Activated CD4-positive, CD25-positive, alpha-beta regulatory T cell treated with anti-CD3 and anti-CD28 coated beads, Interleukin-2, amount 50 U/mL, for 24 hours (primary cell): ENCODE measurements at regions not wholly inside any gene's neighbourhood (a gene's known extent, or its start where the extent isn't known, plus 50 kb on each side); places are given as distances from the start of the nearest gene placed in this dataset.

ENCODE experiments used
- ATAC-seq, 2 donors: fragments of 150-1000 bp; cut with Tn5 transposase; one replicate each; pipeline ENCODE4 v1.10.0; 2021; ENCODE audit warnings: mild to moderate bottlenecking in 1 of 2, moderate library complexity in 1 of 2

DNA sequence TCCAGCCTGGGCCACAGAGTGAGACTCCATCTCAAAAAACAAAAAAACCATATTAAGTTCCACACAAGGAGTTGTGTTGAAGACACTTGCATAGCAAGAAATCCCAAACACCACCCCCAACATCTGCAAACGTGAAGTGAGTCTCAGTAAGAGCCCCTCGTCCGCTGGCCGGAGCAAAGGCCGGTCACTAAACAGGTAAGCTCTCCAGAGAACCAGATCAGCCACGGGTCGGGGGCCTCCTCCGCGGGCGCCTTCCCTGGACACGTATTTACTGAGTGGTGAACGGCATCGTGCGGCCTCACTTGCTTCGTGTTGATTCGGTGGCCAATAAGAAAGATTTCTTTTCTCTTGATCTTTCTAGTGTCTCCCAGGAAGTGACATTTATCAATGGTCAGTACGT, 93.6 kb downstream of the MRPL36 start:
- ATAC-seq: no peak

DNA sequence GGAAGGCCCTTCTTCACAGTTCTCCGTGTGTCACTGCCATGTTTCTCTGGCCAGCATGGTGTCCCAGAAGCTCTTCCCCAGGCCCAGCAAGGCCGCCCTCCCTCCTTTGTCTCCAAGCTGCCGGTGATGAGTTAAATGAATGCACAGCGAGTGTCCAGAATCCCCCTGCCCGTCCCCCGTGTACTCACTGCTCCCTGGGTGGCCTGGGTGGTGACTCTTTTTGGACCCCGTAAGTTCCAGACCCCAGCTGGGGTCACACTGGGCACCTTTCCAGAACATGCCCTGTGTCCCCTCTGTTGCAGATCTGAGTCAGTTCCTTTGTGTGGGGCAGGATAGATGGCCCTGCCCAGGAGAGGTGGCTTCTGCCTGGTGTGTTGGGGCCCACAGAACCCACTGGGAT, 95.0 kb downstream of the MRPL36 start:
- ATAC-seq: no peak

DNA sequence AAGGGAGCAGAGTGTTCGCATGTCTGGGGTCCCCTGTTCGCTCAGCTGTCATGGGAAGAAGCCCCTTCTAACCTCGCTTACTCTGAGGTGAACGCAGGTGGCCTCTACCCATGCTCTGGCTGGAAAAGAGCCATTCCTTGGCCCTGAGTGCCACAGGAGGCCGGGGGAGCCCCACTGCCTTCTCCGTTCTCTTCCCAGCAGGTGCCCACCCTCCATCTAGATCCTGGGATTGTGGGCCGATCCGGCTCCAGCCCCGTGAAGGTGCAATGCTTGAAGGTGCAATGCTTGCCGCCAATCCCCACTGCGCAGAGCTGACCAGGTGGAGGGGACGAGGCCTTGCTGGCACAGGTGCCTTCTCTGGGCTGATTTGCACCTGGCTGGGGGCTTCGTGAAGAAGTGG, 95.4 kb downstream of the MRPL36 start:
- no peak for ATAC-seq

DNA sequence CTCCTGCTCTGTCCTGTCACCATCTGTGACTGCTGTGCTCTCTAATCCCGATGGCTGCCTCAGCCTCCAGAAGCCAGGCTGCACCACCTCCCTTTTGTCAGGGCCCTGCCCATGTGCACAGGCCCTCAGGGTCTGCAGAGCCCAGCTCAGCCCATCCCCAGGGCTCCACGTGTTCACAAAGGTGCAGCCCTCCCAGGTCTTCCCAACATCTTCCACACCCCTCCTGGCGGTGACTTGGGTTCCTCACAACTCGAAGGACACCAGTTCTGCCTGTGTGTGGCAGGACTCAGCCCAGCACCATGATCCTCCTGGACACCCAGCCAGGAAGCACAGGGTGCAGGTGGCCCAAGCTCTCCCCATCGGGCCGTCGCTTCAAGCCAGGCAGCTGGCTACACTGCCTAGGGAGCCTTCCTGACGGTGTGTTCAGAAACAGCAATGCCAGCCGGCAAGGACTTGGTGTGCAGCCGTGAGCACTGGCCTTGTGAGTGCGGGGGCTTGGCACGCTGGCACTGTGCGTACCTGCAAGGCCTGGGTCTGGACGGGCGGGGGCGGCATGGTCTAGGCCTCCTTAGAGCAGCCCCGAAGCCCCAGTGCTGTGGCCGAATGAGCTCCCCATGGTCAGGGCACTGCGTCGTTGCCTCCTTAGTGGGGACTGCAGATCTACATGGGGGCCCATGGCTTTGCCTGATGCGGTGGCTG, 96.1 kb downstream of the MRPL36 start:
- no peak for ATAC-seq

DNA sequence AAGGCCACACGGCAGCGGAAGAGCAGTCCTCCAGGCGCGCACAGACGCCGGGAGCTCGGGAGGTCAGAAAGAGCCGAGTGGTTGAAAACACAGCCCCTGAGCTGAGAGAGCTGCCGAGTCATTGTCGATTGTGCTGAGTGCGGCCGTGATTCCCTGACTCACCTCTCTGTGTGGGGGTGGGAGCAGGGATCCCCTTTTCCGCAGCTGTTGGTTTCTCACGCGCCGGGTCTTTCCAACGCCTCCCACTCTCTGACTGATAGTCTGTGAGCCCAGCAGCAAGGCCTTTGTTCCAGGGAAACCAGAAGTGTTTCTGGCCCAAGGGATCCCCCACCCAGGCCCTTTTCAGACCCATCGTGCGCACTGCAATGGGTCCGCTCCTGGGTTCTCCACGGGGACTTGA, 97.3 kb downstream of the MRPL36 start:
- ATAC-seq: no peak

DNA sequence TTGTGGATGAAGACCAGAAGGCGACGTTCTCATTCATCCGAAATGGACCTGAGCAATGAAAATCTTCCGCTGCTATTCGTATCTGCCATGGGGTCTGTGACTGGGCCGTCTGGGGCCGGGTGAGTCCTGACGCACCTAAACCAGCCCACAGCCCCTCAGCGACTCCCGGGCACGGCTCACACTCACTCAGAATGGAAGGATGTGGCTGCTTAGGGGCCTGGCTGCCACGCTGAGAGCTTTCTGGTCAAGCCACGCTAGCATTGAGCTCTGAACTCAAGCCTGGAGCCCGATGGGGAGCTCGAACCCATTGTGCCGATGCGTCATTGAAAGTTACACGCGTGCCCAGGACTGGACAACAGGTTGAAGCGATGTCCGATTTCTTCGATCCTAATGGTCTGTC, 97.8 kb downstream of the MRPL36 start:
- ATAC-seq: no peak

DNA sequence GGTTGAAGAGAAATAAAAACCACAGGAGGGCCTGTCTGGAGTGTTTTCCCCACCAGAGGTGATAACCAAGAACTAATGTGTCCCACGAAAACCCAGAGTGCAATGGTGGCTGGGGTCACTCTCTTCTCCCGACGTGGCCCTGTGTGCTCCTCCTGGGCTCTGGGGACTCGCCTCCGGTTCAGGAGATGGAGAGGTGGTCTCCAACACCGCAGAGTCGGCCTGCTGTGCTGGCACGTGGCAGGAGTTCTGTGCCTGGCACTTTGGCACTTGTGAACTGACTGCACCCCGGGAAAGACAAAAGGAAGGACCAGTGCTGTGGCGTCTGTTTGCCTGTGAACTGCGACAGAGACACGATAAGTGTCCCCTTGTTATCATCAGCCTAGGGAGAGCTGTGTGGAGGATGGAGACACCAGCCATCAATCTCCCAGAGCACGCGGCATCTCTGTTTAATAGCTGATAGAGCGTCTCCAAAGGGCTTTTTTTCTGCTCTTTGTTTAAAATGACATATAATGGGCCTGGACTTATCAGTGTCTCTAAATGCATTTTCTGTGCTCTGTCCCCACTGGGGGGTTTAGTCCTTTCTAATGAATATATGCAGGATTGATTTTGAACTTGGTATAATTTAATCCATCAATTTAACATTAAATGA, 98.3 kb downstream of the MRPL36 start:
- no peak for ATAC-seq

DNA sequence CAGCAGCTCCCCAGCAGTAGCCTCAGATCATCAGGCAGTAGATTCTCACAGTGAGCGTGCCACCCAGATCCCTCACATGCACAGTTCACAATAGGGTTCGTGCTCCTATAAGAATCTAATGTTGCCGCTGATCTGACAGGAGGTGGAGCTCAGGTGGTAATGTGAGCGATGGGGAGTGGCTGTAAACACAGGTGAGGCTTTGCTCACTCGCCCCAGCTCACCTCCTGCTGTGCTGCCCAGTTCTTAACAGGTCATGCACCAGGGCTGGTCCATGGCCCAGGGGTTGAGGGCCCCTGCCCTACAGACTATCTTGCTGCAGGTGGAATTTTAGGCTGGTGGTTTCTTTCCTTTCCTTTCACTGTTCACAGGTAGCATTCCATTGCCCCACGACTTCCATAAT, 100.2 kb downstream of the MRPL36 start:
- ATAC-seq: no peak

DNA sequence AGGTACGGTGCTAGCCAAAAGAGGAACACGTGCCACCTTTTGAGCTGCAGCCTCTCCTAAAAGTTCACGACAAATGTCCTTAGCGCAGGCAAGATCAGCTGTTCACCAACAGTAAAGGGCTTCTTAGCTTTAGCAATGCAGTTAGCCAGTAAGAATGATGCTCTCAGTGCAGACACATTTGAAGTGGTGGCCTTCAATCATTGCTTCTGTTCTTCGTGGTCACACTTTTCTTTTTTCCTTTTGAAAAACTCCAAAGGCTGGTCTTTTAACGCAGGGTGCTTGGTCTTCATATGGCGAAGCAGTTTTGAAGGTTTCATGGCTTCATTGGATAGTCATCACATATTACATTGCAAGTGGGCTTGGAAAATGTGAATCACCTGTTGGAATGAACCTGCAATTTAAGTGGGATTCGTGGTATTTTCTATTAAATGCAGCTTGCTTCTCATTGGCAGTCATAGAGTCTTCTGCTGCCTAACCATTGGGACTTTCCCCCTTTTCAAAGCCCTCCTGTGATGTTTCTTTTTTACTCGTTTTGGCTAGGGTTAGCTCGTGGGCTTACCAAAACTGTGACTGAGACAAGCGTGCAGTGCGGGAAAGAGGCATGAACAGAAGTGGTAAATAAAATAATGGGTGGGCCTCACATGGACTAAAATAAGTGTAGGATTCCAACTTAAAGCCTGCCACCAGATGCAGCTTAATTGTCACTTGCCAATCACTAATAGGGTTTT, 100.9 kb downstream of the MRPL36 start:
- peak; percentile 72 to 89 for ATAC-seq

DNA sequence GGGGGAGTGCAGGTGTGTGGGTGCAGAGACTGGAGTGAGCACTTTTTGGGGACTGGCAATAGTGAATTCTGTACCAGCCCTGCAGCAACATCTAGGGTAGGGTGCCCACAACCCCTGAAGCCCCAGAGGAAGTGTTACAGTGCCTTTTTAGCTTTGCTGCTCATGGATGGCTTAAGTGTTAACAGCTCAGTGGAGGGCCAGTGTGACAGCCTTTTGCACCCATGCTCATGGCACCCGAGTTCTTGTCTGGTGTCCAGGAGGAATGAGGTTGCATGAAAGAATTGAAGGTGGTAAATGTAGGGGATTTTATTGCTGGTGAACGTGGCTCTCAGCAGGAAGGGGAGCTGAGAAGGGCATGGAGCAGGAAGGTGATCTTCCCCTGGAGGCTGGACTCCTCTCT, 107.3 kb downstream of the MRPL36 start:
- no peak for ATAC-seq

DNA sequence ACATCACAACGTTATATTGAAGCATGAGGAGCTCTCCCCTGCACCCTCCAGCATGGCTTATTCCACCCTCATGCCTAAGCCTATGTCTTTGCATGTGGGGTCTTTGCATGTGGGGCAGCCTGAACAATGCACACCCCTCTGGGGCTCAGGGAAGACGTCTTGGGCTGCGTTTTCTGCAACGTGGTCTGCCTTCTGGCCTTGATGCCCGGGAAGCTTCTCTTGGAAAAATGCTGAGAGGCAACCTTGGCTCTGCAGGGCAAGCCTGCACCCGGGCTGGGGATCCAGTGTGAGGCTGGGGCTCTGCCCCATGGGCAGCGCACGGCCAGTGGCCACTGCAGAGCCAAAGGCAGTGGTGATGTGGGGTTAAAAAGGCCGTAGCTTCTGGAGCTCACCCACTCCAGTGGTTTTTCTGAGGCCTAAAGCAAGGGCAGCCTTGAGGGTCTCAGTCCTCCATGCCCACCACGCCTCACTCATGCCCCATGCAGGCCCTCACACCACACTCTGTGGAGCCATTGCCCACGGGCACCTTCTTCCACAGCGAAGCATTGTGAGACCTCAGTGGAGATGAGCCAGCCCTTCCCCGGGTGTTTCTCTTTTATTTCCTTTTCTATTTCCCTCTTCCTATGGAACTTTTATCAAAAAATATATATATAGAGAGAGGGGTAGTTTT, 112.2 kb downstream of the MRPL36 start:
- ATAC-seq: no peak

DNA sequence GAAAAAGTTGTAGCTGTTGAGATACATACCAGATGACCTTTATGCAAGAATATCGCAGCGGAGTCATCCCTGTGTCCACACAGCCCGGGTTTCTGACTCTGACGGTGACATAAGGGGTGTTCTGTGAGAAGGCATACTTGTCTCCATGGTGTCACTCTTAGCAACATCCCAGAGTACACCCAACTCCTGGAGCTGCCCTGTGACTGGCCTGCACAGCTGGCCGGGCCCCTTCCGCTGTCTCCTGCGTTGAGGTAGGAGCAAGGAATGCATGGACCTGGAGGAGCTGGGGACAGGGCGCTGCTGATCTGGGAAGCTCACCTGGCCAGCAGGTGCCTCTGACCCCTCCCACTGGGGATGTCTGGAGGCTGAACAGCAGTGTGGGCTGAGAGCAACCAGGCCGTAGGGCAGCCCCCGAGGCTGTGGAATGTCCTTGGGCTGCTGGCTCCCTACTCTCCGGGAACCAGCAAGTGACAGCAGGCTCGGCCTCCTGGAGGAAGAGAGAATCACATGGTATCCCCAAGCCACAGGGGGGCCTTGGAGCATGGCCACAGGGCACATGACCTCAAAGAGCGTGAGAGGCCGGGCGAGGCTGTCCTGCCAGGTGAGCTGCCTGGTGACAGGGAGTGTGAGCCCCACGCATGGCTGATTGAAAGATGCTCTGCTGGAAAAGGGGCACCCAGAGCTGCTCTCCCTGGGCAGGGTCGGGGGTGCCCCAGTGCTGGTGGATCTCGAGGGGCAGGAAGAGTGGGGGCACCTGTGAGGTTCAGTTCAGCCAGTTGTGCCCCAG, 113.4 kb downstream of the MRPL36 start:
- no peak for ATAC-seq

DNA sequence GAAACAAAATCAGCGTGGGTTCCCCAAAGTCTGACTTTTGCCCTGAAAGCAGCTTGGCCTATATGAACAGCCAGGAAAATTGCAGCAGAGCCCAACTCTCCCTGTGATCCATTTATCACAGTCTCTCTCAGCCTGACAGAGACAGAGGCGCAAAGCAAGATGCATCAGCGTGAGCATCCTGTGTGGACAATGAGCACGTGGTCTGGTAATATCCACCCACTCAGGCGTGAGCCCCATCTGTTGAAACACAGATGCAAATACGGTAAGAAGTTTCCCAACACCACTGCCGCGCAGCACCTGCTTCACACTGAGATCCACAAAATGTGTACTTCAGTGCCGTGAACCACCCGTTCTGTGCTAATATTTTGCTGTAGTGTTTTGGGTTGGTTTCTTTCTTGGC, 114.6 kb downstream of the MRPL36 start:
- ATAC-seq: no peak

DNA sequence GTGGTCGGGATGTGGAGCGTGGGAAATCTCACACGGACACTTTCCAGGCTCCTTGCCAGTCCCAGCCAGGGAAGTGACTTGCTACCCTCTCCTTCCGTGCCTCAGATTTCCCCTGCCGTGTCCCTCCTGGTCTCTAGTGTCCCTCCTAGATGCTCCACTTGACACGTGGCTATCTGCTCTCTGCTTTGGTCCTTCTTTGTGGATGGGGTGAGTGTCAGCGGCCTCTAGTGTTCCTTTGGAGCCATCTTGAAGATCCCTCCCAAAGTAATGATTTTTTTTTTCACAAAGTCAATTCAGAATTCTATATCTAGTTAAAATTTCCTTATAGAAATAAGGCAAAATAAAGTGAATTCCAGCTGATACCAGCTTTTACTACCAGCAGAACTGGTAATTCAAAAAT, 117.7 kb downstream of the MRPL36 start:
- no peak for ATAC-seq

DNA sequence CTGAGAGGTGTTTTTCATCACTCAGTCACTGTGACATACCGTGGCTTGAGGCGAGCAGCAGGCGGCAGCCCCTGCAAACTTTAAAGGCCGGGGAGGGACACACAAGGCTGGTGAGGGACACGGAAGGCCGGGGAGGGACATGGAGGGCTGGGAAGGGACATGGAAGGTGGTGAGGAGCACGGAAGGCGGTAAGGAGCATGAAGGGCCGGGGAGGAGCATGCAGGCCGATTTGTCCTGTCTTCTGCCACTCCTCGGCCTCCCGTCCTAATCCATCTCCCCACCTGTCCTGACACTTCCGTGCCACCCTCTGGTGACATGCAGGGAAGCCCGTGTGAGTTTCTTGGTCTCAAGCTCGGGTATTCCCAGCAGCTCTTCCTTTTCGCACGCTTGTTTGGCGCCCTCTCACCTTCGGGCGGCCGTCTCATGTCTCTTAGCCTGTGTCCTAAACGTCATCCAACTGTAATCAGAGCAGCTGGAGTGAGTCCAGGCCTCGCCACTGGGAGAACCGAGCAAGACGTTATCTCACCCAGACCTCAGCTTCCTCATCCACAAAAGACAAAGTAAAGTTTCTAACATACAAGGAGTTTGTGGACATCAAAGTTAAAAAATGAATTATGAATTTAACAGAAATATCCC, 126.5 kb downstream of the MRPL36 start:
- ATAC-seq: no peak

DNA sequence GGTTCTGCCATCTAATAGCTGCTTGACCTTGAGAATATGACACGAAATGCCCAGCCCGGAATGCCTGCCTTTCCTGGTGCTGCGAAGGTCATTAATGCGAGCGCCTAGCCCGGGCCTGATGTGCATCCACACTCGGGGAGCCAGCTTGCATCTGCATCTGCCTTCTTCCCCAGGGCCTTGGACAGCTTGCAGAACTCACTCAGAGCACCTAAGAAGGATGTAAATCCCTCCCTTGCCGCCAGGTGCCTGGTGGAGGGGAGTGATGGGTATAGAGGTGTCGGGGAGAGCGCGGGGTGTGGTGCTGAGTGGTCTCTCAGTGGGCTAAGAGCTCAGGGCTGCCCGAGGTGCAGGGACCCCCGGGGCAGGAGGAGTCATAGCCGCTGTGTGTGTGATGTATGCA, 127.2 kb downstream of the MRPL36 start:
- no peak for ATAC-seq

DNA sequence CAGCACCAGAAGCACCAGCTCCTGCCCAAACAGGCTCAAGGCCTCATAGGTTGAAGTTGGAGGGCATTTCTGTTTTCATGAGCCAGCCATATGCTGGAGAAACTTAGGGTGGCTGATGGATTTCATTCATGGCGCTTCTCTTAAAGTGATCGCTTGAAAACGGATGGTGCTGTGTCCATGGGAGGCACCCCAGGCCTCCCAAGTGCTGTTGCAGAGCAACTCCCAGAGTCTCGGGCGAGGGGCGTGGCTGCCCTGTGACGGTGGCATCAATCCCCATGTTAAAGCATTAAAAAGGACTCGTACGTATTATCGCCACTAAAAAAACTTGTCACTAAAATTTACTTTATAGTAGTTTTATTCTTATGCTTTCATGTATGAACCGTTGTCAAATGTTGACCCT, 128.3 kb downstream of the MRPL36 start:
- no peak for ATAC-seq

DNA sequence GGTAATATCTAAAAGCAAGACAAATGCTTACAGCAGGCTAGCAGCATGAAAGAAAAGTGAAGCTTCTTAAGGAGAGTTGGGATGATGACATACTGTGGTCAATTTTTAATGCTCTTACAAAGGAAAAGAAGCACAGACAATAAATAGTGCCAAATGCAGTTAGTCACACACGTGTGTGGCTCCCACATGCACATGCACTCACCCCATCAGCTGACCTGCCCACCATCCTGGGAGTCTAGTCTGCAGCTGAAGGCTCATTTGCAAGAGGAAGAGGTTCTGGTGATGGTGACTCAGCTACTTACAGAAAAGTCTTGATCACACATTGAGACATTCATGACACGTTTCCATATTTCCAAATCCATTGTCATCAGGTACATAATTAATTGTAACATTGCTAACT, 129.3 kb downstream of the MRPL36 start:
- peak in 1 of 2 donors; percentile 30 for ATAC-seq

DNA sequence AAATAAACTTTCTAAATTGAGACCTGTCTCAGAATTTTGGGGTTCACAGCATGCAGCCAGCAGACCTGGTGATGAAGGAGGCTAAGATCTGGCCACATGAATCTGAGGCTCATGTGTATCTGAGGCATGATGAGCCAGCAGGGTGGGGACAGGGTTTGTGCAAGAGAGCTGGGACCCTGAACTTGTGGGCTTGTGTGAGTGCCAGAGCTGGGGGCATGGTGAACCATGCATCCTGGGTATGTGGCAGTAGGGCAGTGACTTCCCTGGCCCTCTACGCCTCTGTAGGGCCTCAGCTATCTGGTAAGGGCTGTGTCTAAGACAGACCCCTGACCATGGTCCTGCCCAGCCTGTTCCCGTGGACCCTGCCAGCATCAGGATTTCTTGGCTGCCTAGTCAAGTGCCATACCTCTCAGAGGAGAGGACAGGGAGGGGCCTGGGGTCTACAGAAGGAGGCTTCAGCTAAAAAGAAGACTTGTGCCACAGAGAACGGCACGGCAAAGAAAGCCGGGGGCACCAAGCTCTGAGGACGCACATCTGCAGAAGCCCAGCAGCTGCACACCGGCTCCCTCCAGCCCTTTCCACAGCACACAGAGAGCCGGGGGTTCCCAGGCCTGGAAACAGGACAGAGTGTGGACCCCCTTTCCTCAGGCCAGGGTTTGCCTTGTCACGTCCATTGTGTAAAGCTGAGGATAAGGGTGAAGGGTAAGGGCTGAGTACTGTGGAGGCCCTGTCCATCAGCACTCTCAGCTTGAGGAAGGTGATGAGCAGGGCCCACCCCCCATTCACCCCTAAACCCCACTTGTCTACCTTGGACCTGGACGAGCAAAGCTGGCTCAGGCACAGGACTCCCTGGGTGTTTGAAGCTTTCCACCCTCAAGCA, 130.1 kb downstream of the MRPL36 start:
- ATAC-seq: no peak

DNA sequence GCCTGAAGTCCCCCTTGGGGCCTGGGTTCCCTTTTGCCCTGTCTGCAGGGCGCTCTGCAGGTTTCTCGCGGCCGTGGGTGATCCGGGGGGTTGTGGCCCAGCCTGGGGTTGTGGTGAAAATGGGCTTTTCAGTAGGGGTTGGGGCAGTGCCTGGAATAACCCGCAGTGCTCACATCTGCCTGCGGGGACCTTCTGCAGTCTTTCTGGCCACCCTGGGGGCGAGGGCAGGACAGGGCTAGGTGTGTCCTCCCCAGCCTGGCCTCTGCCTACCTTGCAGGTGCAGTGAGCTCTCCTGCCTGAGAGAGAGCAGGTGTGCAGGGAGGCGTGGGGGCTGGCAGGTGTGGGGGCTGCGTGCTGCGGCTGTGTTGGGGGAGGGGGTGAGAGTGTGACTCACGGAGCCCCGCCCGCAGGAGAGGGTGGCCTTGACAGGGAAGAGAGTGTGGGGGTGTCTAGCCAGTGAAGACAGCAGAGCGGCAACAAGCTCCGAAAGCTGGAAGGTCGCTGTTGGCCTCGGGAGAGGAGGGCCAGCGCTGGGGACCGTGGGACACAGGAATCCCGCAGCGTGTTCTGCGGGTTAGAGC, 131.4 kb downstream of the MRPL36 start:
- peak; percentile 20 to 26 for ATAC-seq

DNA sequence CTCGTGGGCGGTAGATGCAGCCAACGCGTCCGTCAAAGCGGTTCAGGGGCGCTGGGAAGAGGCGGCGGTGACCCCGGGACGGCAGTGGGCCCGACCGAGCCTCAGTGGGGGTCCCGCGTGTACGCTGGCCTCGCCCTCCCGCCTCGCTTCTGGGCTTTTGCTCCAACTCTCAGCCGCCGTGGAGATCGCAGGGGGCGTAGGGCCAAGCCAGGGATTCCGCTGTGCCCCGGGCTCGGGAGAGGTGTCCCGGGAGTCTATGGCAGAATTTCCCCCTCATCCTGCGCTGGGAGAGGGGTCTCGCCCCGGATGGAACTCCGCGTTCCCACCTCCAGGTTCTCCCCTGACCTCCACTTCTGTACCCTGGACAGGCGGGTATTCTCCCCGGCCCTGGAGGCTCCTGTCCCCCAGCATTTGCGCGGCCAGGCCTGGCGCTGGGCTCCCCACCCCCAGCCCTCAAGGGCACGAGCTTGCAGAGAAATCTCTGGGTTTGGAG, 131.9 kb downstream of the MRPL36 start:
- no peak for ATAC-seq
